HCT116 (cell line): ENCODE measurements at regions not wholly inside any gene's neighbourhood (a gene's known extent, or its start where the extent isn't known, plus 50 kb on each side); places are given as distances from the start of the nearest gene placed in this dataset.

Experiments
- ATAC-seq: fragments of 200-7000 bp; cut with Tn5 transposase; 2 replicates; pipeline ENCODE4 v1.9.1; 2020; ENCODE audit warnings: mild to moderate bottlenecking, moderate library complexity
- BruUV-seq: library from RNA; stranded (reverse); fragments of 400-500 nt; replicated peaks from 2 replicates; lab custom pipeline; 2021; lab: Mats Ljungman, UMichigan
- CTCF ChIA-PET: fragments of 300-600 bp; sonication (Branson Sonifier 250); formaldehyde crosslinking; loops from one replicate; lab custom pipeline; 2021; ENCODE audit warnings: antibody characterized with exemption; lab: Charles Lee
- POLR2A ChIA-PET: fragments of 300-600, 350-600 bp; sonication (Branson Sonifier 250); formaldehyde crosslinking; loops from one replicate; lab custom pipeline; 2021; ENCODE audit warnings: antibody characterized with exemption; lab: Charles Lee
- RAD21 ChIA-PET, 2 experiments: fragments of 300-600 bp; sonication (Branson Sonifier 250); formaldehyde crosslinking; loops; one replicate each; lab custom pipeline; 2023; ENCODE audit warnings: low total read pairs in 2 of 2; ENCODE audit not compliant: uncharacterized antibody in 2 of 2, unreplicated experiment in 2 of 2, low non-redundant PET in 1 of 2; lab: Charles Lee
- DNase-seq: peaks from one replicate; pipeline ENCODE4 v3.0.0-alpha.2; 2010; ENCODE audit warnings: low read depth, low spot score
- H2AFZ ChIP-seq: fragments of 200-600 bp; shearing (Covaris generic), sonication (generic); 2 replicates; pipeline ENCODE4 v1.6.1; 2017; ENCODE audit warnings: low read depth, mixed run types, mixed read lengths, antibody characterized with exemption, low read length; ENCODE audit not compliant: poor library complexity, severe bottlenecking
- H3K27ac ChIP-seq: 2 replicates; pipeline ENCODE4 v1.5.1; 2012; ENCODE audit warnings: low read depth, low read length
- H3K27me3 ChIP-seq: fragments of 200-600 bp; sonication (generic); 2 replicates; pipeline ENCODE4 v1.6.1; 2016; ENCODE audit warnings: mixed run types, low read length, mixed read lengths; ENCODE audit not compliant: insufficient read depth
- H3K36me3 ChIP-seq, 2 experiments: fragments of 200-500 bp in 1 of 2; fragments of 200-600 bp in 1 of 2; sonication (Bioruptor generic) in 1 of 2; sonication (generic) in 1 of 2; 2 replicates each; pipeline versions ENCODE4 v1.5.1 to v1.6.1; 2014 to 2016; ENCODE audit warnings: low read length in 2 of 2, inconsistent platforms in 1 of 2, mixed read lengths in 1 of 2, mixed run types in 1 of 2; ENCODE audit not compliant: insufficient read depth in 2 of 2, control insufficient read depth in 1 of 2
- H3K4me1 ChIP-seq, 2 experiments: fragments of 200-600 bp in 1 of 2; sonication (generic) in 1 of 2; 2 replicates each; pipeline versions ENCODE4 v1.5.1 to v1.6.1; 2012 to 2017; ENCODE audit warnings: low read length in 2 of 2, inconsistent platforms in 1 of 2, mild to moderate bottlenecking in 1 of 2, mixed read lengths in 1 of 2, mixed run types in 1 of 2, moderate library complexity in 1 of 2; ENCODE audit not compliant: insufficient read depth in 2 of 2, control insufficient read depth in 1 of 2
- H3K4me2 ChIP-seq: fragments of 200-600 bp; sonication (generic); 2 replicates; pipeline ENCODE4 v1.6.1; 2017; ENCODE audit warnings: mixed run types, low read length, mixed read lengths
- H3K4me3 ChIP-seq, 2 experiments: fragments of 200-600 bp in 1 of 2; sonication (generic) in 1 of 2; replicated peaks in 1 of 2; 2 replicates each; pipeline ENCODE4 v1.5.1; 2011 to 2016; ENCODE audit warnings: low read length in 2 of 2, control low read depth in 1 of 2, low read depth in 1 of 2, mild to moderate bottlenecking in 1 of 2, mixed read lengths in 1 of 2, mixed run types in 1 of 2
- H3K79me2 ChIP-seq: fragments of 200-600 bp; sonication (generic); 2 replicates; pipeline ENCODE4 v1.6.1; 2017; ENCODE audit warnings: mild to moderate bottlenecking, mixed run types, low read length, moderate library complexity, mixed read lengths; ENCODE audit not compliant: insufficient read depth
- H3K9ac ChIP-seq: fragments of 200-600 bp; sonication (generic); 2 replicates; pipeline ENCODE4 v1.6.1; 2016; ENCODE audit warnings: low read length, mixed read lengths
- H3K9me2 ChIP-seq: fragments of 200-600 bp; sonication (generic), shearing (Covaris generic); 2 replicates; pipeline ENCODE4 v1.6.1; 2017; ENCODE audit warnings: mixed run types, mild to moderate bottlenecking, moderate library complexity; ENCODE audit not compliant: insufficient read depth
- H3K9me3 ChIP-seq, 2 experiments: fragments of 200-500 bp in 1 of 2; fragments of 200-600 bp in 1 of 2; sonication (Bioruptor generic) in 1 of 2; sonication (generic) in 1 of 2; 2 replicates each; pipeline ENCODE4 v1.6.1; 2014 to 2017; ENCODE audit warnings: low read length in 2 of 2, mixed read lengths in 2 of 2, inconsistent platforms in 1 of 2, low read depth in 1 of 2, mild to moderate bottlenecking in 1 of 2, mixed run types in 1 of 2, moderate library complexity in 1 of 2; ENCODE audit not compliant: control insufficient read depth in 1 of 2, insufficient read depth in 1 of 2
- H4K20me1 ChIP-seq: fragments of 200-600 bp; sonication (generic), shearing (Covaris generic); 2 replicates; pipeline ENCODE4 v1.6.1; 2017; ENCODE audit warnings: mixed run types, mild to moderate bottlenecking, moderate library complexity; ENCODE audit not compliant: insufficient read depth
- EZH2 ChIP-seq: fragments of 200-600 bp; sonication (generic); IDR thresholded peaks from 2 replicates; pipeline ENCODE4 v1.6.1; 2017; ENCODE audit warnings: antibody characterized with exemption, mixed run types
- POLR2AphosphoS5 ChIP-seq: IDR thresholded peaks from 2 replicates; pipeline ENCODE4 v1.6.1; 2011; ENCODE audit warnings: mild to moderate bottlenecking, low read depth, low read length, moderate library complexity
- SIN3A ChIP-seq: IDR thresholded peaks from 2 replicates; pipeline ENCODE4 v1.6.1; 2012; ENCODE audit warnings: low read depth
- SRF ChIP-seq: IDR thresholded peaks from 2 replicates; pipeline ENCODE4 v1.6.1; 2012; ENCODE audit warnings: low read depth
- TCF7L2 ChIP-seq: IDR thresholded peaks from 2 replicates; pipeline ENCODE4 v1.7.0; 2011; ENCODE audit warnings: borderline replicate concordance, inconsistent platforms; ENCODE audit not compliant: insufficient read depth, insufficient read length; ENCODE audit errors: extremely low read depth
- ZBTB33 ChIP-seq: IDR thresholded peaks from 2 replicates; pipeline ENCODE4 v1.6.1; 2011; ENCODE audit warnings: mild to moderate bottlenecking, low read length, moderate library complexity; ENCODE audit not compliant: insufficient replicate concordance; ENCODE audit errors: extremely low read depth
- intact Hi-C: fragments of 100-400 bp; cut with micrococcal nuclease; formaldehyde crosslinking; loops from 2 replicates; pipeline ENCODE4 v1.10.0; 2022
- TF ChIP-seq, protein P1 (sequence below): IDR thresholded peaks from 2 replicates; pipeline ENCODE4 v1.6.1; 2012

GRCh38 chr2:12844511-12844910 is 127.8 kb downstream of the TRIB2 start:
- Histone ChIP-seq H3K9me3 (no peaks in the 10 kb centered on the region), H3K4me1 (peaks cover 0 to 10% of the 10 kb centered on the region in 2 experiments; a peak in 1 of 4 replicates), H3K36me3 (no peaks in the 10 kb centered on the region), H3K4me3 (no peak overlapping the region), H4K20me1 (no peaks in the 10 kb centered on the region), H2AFZ (no peak overlapping the region), H3K4me2 (no peak overlapping the region), H3K9ac (no peak overlapping the region), H3K27ac (no peak overlapping the region), H3K79me2 (no peaks in the 10 kb centered on the region), H3K9me2 (no peaks in the 10 kb centered on the region), H3K27me3 (no peaks in the 10 kb centered on the region)
- CTCF ChIA-PET: no interaction called here
- intact Hi-C loops: no loop called here
- ATAC-seq (no peak), DNase-seq (no peak)
- no peak for TF ChIP-seq TCF7L2
- no peak for TF ChIP-seq ZBTB33
- TF ChIP-seq SIN3A: no peak
- TF ChIP-seq EZH2: no peak
- no peak for TF ChIP-seq SRF
- TF ChIP-seq POLR2AphosphoS5: no peak
- TF ChIP-seq, protein P1, sequence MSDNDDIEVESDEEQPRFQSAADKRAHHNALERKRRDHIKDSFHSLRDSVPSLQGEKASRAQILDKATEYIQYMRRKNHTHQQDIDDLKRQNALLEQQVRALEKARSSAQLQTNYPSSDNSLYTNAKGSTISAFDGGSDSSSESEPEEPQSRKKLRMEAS: no peak
- RAD21 ChIA-PET: no interaction called here
- BruUV-seq: no TSS peak
- POLR2A ChIA-PET: no interaction called here
